OCI-LY1 (cell line): ENCODE measurements at regions not wholly inside any gene's neighbourhood (a gene's known extent, or its start where the extent isn't known, plus 50 kb on each side); places are given as distances from the start of the nearest gene placed in this dataset.

Source experiments
- EZH2 ChIP-seq: fragments of 200-600 bp; sonication (generic), shearing (Covaris generic); IDR thresholded peaks from 2 replicates; pipeline ENCODE4 v1.8.0; 2017; ENCODE audit warnings: borderline replicate concordance, mixed run types, mild to moderate bottlenecking, antibody characterized with exemption, low read length, moderate library complexity, mixed read lengths
- TF ChIP-seq, protein P1 (sequence below): fragments of 200-600 bp; sonication (generic), shearing (Covaris generic); IDR thresholded peaks from 2 replicates; pipeline ENCODE4 v1.5.1; 2017; ENCODE audit warnings: mild to moderate bottlenecking, antibody characterized with exemption, low read length, moderate library complexity, mixed read lengths

DNA sequence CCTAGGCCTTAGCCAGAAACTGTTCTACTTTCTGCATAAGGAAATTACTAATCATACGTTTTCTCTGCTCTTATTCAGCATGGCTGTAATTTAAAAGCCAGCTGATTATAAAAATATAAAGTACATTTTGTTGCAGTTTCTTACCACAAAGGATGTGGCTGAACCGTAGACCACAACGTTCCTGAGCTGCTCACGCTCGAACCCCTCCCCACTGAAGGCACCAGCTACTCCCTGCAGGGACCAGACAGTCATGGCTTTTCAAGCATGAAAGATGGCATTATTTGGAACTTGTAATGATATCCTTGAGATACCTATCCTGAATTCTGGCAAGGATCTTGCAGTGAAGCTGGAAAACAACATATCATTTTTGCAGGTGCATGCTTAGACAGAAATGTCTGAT is 91.8 kb upstream of the DMRT1 start:
- TF ChIP-seq, protein P1, sequence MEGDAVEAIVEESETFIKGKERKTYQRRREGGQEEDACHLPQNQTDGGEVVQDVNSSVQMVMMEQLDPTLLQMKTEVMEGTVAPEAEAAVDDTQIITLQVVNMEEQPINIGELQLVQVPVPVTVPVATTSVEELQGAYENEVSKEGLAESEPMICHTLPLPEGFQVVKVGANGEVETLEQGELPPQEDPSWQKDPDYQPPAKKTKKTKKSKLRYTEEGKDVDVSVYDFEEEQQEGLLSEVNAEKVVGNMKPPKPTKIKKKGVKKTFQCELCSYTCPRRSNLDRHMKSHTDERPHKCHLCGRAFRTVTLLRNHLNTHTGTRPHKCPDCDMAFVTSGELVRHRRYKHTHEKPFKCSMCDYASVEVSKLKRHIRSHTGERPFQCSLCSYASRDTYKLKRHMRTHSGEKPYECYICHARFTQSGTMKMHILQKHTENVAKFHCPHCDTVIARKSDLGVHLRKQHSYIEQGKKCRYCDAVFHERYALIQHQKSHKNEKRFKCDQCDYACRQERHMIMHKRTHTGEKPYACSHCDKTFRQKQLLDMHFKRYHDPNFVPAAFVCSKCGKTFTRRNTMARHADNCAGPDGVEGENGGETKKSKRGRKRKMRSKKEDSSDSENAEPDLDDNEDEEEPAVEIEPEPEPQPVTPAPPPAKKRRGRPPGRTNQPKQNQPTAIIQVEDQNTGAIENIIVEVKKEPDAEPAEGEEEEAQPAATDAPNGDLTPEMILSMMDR, result no peak
- no peak for TF ChIP-seq EZH2
